Gastroesophageal sphincter (tissue), 4 donors: ENCODE measurements at regions not wholly inside any gene's neighbourhood (a gene's known extent, or its start where the extent isn't known, plus 50 kb on each side); places are given as distances from the start of the nearest gene placed in this dataset.

Source experiments
- ATAC-seq: fragments of 150-250 bp; one replicate; pipeline ENCODE4 v1.9.1; 2016; ENCODE audit warnings: mild to moderate bottlenecking, moderate library complexity
- H3K27ac ChIP-seq, 4 donors: fragments of 200-600 bp; sonication (generic) in 3 of 4; 1 replicate in 3 of 4; 2 replicates in 1 of 4; pipeline ENCODE4 v1.5.1; 2016 to 2019
- H3K27me3 ChIP-seq: fragments of 200-600 bp; sonication (generic); one replicate; pipeline ENCODE4 v1.5.1; 2019
- H3K36me3 ChIP-seq, 2 donors: fragments of 200-600 bp; sonication (generic); one replicate each; pipeline ENCODE4 v1.5.1; 2019; ENCODE audit warnings: control low read depth in 1 of 2
- H3K4me1 ChIP-seq, 3 donors: fragments of 200-600 bp; sonication (generic); 1 replicate in 2 of 3; 2 replicates in 1 of 3; pipeline ENCODE4 v1.5.1; 2016 to 2019; ENCODE audit warnings: control low read depth in 2 of 3
- H3K4me3 ChIP-seq, 2 donors: fragments of 200-600 bp; sonication (generic); one replicate each; pipeline ENCODE4 v1.5.1; 2019; ENCODE audit warnings: mild to moderate bottlenecking in 1 of 2, moderate library complexity in 1 of 2
- H3K9me3 ChIP-seq, 3 donors: fragments of 200-600 bp; sonication (generic); one replicate each; pipeline ENCODE4 v1.5.1; 2017 to 2019; ENCODE audit warnings: control low read depth in 2 of 3
- EP300 ChIP-seq: sonication (generic); formaldehyde crosslinking; IDR thresholded peaks from one replicate; pipeline ENCODE4 v1.6.1; 2017; ENCODE audit warnings: antibody characterized with exemption, mild to moderate bottlenecking
- POLR2A ChIP-seq, 2 donors: fragments of 450-650 bp; IDR thresholded peaks; one replicate each; pipeline ENCODE4 v1.6.1; 2017; ENCODE audit warnings: antibody characterized with exemption in 2 of 2, mild to moderate bottlenecking in 2 of 2, moderate library complexity in 1 of 2
- POLR2AphosphoS5 ChIP-seq: sonication (generic); formaldehyde crosslinking; IDR thresholded peaks from one replicate; pipeline ENCODE4 v1.6.1; 2017; ENCODE audit warnings: antibody characterized with exemption
- WGBS, 2 donors: methylation state at CpG; one replicate each; pipeline ENCODE4 v1.1.5; 2018; ENCODE audit warnings: low coverage in 1 of 2; 5-methylcytosine and 5-hydroxymethylcytosine counted together
- TF ChIP-seq, protein P1 (sequence below), 4 experiments: fragments of 200-600 bp in 2 of 4; fragments of 450-650 bp in 2 of 4; sonication (generic) in 1 of 4; IDR thresholded peaks; one replicate each; pipeline ENCODE4 v1.5.1; 2017 to 2019; ENCODE audit warnings: antibody characterized with exemption in 4 of 4, mild to moderate bottlenecking in 2 of 4, moderate library complexity in 2 of 4

DNA sequence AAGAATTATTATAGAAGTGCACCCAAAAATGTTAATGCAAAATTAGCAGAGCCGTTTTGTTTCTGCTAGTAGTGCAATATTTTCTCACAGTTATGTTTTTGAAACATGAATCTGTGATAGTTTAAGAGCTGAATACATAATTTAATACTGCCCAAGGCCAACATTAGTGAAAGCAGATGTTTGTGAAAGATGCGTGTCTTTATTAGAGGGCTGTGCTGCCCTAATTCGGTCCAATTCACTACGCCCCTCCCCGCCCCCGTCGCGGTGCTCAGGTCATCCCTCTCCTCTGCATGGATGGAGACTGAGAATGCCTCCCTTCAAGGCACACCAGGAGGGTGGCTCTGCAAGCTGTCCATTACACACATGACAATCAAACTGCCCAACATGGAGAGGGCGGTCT, 172.0 kb downstream of the TEX36 start:
- H3K9me3 ChIP-seq, result no peaks in the 10 kb centered on the region
- no peak overlapping the region for H3K27ac ChIP-seq
- no peak for TF ChIP-seq POLR2A (IDR thresholded peaks at IDR 0.05)
- TF ChIP-seq EP300, result no peak
- TF ChIP-seq, protein P1, sequence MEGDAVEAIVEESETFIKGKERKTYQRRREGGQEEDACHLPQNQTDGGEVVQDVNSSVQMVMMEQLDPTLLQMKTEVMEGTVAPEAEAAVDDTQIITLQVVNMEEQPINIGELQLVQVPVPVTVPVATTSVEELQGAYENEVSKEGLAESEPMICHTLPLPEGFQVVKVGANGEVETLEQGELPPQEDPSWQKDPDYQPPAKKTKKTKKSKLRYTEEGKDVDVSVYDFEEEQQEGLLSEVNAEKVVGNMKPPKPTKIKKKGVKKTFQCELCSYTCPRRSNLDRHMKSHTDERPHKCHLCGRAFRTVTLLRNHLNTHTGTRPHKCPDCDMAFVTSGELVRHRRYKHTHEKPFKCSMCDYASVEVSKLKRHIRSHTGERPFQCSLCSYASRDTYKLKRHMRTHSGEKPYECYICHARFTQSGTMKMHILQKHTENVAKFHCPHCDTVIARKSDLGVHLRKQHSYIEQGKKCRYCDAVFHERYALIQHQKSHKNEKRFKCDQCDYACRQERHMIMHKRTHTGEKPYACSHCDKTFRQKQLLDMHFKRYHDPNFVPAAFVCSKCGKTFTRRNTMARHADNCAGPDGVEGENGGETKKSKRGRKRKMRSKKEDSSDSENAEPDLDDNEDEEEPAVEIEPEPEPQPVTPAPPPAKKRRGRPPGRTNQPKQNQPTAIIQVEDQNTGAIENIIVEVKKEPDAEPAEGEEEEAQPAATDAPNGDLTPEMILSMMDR (IDR thresholded peaks at IDR 0.05), result no peak
- TF ChIP-seq POLR2AphosphoS5, result no peak
- no peak for ATAC-seq
- peaks cover 0 to 13% (median 0%) of the 10 kb centered on the region in 3 donors for H3K4me1 ChIP-seq
- H3K27me3 ChIP-seq, result no peaks in the 10 kb centered on the region
- no peaks in the 10 kb centered on the region for H3K36me3 ChIP-seq
- H3K4me3 ChIP-seq, result no peak overlapping the region
- WGBS, 2 donors, result 75 to 90% methylated on average over 2 to 9 of the region's 9 CpGs

DNA sequence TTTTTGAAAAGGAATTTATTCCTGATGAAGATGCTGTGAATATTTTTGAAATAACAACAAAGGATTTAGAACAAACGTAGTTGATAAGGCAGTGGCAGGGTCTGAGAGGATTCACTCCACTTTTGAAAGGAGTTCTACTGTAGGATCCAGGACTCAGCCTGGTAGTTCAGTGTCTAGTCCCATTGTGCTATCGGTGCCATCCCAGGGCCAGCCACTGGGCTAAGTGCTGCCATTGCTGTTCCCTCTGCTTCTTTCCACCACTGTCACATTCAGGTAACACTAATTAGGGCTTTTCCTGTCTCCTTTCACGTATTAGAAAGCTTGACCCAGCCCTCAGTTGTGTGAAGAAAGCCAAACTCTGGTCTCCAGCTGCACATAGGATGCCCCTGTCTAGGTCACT, 177.3 kb downstream of the TEX36 start:
- Histone ChIP-seq H3K4me1 (no peaks in the 10 kb centered on the region), H3K4me3 (no peak overlapping the region), H3K27me3 (peaks cover 3% of the 10 kb centered on the region), H3K36me3 (no peaks in the 10 kb centered on the region), H3K27ac (no peak overlapping the region), H3K9me3 (no peaks in the 10 kb centered on the region)
- no peak for TF ChIP-seq POLR2AphosphoS5
- 67 to 70% methylated on average over 3 of the region's 3 CpGs for WGBS, 2 donors
- ATAC-seq, result no peak

DNA sequence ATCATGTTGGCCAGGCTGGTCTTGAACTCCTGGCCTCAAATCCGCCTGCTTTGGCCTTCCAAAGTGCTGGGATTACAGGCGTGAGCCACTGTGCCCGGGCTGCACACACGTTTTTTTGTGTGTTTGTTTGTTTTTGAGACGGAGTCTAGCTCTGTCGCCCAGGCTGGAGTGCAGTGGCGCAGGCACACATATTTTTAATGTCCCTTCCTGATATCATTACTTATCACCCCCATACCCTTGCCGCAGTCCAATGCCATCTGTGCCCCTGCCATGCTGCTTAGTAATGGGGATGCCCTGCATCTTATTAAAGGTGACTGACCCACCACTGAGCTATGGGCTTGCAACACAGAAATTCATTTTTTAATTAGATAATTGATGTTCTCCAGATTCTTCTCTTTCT, 180.7 kb downstream of the TEX36 start:
- no peak overlapping the region for H3K4me3 ChIP-seq
- ATAC-seq, result peak; percentile 25
- H3K9me3 ChIP-seq, result no peaks in the 10 kb centered on the region
- 75 to 89% methylated on average over 8 of the region's 8 CpGs for WGBS, 2 donors
- TF ChIP-seq POLR2A (IDR thresholded peaks at IDR 0.05) (no peak), EP300 (no peak), POLR2AphosphoS5 (no peak)
- TF ChIP-seq, protein P1 (IDR thresholded peaks at IDR 0.05), result no peak
- no peak overlapping the region for H3K27ac ChIP-seq
- H3K27me3 ChIP-seq, result peaks cover 3% of the 10 kb centered on the region
- no peaks in the 10 kb centered on the region for H3K36me3 ChIP-seq
- no peaks in the 10 kb centered on the region for H3K4me1 ChIP-seq

DNA sequence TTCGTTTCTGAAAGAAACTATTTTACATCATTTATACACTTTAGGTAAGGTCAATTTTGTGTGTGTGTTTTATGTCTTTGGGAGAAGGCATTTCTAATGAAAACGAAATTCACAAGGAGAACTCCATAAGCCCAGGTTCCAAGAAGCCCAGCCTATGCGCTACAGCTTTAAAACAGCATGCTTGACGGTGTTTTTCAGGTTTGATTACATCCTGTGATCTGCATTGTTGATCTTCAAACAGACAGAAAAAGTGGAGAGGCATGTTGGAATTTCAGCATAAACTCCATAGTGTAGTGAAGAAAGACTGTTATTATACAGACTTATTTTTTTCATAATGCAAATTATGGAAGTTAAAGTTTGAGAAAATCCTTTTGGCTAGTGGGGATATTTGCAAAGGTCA, 187.6 kb downstream of the TEX36 start:
- H3K4me3 ChIP-seq, result no peak overlapping the region
- H3K27me3 ChIP-seq, result no peaks in the 10 kb centered on the region
- no peaks in the 10 kb centered on the region for H3K36me3 ChIP-seq
- 75 to 90% methylated on average over 4 of the region's 4 CpGs for WGBS, 2 donors
- no peaks in the 10 kb centered on the region for H3K9me3 ChIP-seq
- H3K4me1 ChIP-seq, result no peaks in the 10 kb centered on the region
- ATAC-seq, result no peak
- TF ChIP-seq POLR2AphosphoS5 (no peak), EP300 (no peak), POLR2A (IDR thresholded peaks at IDR 0.05) (no peak)
- TF ChIP-seq, protein P1 (IDR thresholded peaks at IDR 0.05), result no peak
- no peak overlapping the region for H3K27ac ChIP-seq

DNA sequence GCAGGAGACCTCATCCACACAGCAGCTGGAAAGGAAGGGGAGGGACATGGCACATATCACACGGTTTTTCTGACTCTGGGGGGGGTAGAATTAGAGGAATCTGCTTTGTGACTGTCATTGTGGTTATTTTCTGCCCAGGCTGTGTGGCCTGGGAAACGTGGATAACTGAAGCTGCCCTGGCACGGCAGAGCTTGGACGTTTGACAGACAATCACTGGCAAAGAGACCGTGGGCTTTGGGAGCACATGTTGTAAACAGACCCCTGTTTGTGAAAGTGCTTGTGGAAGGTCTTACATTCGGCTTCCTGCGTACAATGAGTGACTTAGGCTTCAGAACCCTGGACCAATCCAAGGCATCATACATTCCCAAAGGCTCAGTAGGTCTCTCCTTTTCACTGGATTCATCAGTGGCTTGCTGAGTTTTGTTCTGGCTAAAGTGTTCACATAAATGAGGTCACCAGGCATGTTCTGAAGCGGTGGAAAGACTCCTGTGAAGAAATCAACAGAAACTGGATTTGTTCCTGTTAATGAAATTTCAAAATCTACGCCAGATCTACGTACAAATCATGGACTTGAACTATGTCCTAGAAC, 188.2 kb downstream of the TEX36 start:
- Histone ChIP-seq H3K27ac (no peak overlapping the region), H3K36me3 (no peaks in the 10 kb centered on the region), H3K27me3 (no peaks in the 10 kb centered on the region), H3K9me3 (no peaks in the 10 kb centered on the region), H3K4me3 (no peak overlapping the region), H3K4me1 (no peaks in the 10 kb centered on the region)
- TF ChIP-seq, protein P1 (IDR thresholded peaks at IDR 0.05), result no peak
- TF ChIP-seq POLR2AphosphoS5 (no peak), EP300 (no peak), POLR2A (IDR thresholded peaks at IDR 0.05) (no peak)
- whole genome bisulfite sequencing, 2 donors, result 52 to 79% methylated on average over 7 to 9 of the region's 10 CpGs
- ATAC-seq, result no peak
